GM12873 (cell line): ENCODE measurements at regions not wholly inside any gene's neighbourhood (a gene's known extent, or its start where the extent isn't known, plus 50 kb on each side); places are given as distances from the start of the nearest gene placed in this dataset.

ENCODE experiments used
- TF ChIP-seq, protein P1 (sequence below): IDR thresholded peaks from 2 replicates; pipeline ENCODE4 v1.5.1; 2012; ENCODE audit warnings: low read depth, mild to moderate bottlenecking, moderate library complexity, low read length, control low read depth; ENCODE audit not compliant: insufficient read depth; ENCODE audit errors: missing control alignments

DNA sequence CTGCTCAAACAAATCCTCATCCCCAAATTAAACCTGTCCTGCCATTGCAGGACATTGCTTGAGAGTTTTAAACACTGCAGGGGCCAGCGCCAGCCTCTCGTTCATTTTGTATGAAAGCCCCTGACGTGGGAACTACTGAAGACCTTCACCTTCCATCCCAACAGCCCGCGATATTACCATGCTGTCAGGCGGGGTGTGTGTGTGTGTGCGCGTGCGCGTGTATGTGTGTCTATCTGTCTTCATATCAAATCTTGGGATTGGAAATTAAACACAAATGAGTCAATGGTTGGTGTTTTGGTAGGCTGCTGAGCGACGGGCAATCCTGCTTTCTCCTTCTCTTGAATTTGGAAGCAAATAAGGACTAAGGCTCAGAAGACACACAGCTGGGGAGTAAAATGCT lies 776.9 kb downstream of the TBC1D22A start:
- TF ChIP-seq, protein P1, sequence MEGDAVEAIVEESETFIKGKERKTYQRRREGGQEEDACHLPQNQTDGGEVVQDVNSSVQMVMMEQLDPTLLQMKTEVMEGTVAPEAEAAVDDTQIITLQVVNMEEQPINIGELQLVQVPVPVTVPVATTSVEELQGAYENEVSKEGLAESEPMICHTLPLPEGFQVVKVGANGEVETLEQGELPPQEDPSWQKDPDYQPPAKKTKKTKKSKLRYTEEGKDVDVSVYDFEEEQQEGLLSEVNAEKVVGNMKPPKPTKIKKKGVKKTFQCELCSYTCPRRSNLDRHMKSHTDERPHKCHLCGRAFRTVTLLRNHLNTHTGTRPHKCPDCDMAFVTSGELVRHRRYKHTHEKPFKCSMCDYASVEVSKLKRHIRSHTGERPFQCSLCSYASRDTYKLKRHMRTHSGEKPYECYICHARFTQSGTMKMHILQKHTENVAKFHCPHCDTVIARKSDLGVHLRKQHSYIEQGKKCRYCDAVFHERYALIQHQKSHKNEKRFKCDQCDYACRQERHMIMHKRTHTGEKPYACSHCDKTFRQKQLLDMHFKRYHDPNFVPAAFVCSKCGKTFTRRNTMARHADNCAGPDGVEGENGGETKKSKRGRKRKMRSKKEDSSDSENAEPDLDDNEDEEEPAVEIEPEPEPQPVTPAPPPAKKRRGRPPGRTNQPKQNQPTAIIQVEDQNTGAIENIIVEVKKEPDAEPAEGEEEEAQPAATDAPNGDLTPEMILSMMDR = no peak

DNA sequence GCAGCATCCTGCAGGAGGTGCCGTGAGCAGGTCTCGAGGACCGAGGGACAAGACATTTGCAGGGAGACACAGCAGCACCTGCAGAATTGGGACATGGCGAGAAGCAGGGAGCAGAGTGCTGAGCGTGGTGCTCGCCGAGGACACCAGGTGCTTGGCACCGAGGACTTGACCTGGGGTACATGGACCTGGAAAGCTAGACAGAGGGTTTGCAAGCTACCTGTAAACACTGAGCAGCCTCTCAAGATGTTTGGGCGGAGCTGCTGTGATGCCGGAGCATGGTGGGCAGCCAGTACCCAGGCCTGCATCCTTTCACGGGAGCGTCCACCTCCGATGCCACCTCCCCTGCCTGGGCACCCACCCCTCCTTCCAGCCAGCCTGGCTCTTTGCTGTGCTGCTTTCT lies 773.2 kb downstream of the TBC1D22A start:
- TF ChIP-seq, protein P1 = no peak

DNA sequence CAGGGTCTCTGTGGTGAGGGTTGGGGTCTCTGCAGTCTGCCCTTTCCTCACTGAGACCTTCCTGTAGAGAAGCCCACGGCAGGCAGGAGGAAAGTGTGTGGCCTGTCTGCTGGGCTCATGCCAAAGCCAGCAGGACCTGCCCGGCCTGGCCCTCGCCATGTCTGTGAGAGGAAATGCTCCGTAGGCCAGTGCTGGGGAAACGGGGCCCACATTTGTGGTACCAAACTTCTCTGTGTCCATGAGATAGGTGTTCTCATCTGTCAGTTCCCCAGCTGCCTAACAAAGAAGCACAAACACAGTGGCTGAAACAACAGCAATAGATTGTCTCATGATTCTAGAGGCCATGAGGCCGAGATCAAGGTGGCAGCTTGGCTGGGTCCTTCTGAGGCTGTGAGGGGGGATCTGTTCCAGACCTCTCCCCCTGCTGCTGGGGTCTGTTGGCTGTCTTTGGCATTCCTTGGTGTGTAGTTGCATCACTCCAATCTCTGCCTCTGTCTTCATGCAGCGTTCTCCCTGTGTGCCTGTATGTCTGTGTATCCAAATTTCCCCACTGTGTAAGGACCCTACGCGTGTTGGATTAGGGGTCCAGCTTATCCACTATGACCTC lies 772.5 kb downstream of the TBC1D22A start:
- TF ChIP-seq, protein P1 = no peak

- TF ChIP-seq, protein P1 = no peak
Observed at GRCh38 chr22:47533961-47534803, 771.7 kb downstream of the TBC1D22A start.

DNA sequence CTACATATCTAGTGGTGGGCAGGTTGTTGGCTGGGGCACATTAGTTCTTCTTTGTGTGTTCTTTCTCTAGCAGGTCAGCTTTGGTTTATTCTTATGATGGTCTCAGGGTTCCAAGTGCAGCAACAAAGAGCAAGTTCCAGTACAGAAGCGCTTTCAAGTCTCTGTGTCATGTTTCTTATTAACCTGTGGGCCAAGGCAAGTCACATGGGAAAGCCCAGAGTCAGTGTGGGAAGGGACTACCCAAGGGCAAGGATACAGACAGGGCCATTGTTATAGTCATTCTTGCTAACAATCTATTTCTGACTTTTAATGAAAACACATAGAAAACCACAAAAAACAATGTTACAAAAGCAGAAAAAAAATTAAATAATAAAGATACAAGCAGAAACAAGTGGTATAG lies 754.6 kb downstream of the TBC1D22A start:
- TF ChIP-seq, protein P1 = no peak

DNA sequence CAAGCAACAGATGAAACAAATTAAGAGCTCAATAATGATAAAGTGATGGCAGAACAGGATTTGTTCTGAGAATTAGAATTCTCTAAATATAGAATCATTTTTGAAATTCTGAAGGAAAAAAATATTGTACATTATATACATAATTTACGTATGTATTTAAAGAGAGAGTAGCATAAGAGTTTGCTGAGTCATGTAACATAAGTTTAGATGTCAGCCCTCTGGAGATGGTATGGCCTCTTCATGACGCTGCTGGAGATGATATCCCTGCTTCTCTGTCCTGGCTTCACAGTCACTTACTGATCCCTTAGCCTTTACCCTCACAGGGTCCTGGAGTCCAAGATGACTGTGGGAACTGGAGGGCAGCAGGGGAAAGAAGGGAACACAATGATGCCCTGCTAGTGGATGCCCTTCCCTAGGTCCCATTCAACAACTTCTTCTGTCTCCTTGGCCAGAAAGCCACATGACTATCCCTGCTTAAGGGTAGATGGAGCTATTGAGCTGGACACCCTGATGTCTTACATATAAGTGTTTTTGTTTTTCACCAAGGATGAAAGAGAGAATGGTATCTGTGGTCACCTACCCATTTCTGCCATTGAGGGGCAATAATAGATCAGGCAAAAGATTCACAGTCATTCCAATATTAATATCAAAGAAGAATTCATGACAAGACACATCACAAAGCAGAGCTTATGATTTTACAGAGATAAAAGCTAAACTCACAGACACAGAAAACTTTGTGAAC lies 753.1 kb downstream of the TBC1D22A start:
- TF ChIP-seq, protein P1 = no peak

GRCh38 chr22:47512617-47513016 lies 750.2 kb downstream of the TBC1D22A start:
- TF ChIP-seq, protein P1 = no peak
